Heart left ventricle (tissue), 13 donors: ENCODE measurements at regions not wholly inside any gene's neighbourhood (a gene's known extent, or its start where the extent isn't known, plus 50 kb on each side); places are given as distances from the start of the nearest gene placed in this dataset.

Source experiments
- CTCF ChIP-seq, 12 donors: fragments of 200-600 bp; sonication (generic) in 4 of 12; IDR thresholded peaks; one replicate each; pipeline versions ENCODE4 v1.5.0 to v1.8.0; 2018 to 2022; ENCODE audit warnings: antibody characterized with exemption in 12 of 12, mild to moderate bottlenecking in 5 of 12
- POLR2A ChIP-seq, 2 donors: fragments of 450-650 bp; IDR thresholded peaks; one replicate each; pipeline ENCODE4 v1.6.1; 2017; ENCODE audit warnings: antibody characterized with exemption in 2 of 2, mild to moderate bottlenecking in 2 of 2, moderate library complexity in 2 of 2
- donor health status: ischemic (EF 13 %, LVEDD 7.1; RV severe dilation, severe dysfunction).
- donor health status: DM: no; HTN: yes; CAD: no.
- donor health status: DM: no; HTN: no; CAD: no.
- donor health status: ischemic (EF 25% LVEDD 6.9; RV normal size, moderate dysfunction).
- donor health status: ischemic (EF 25% LVEDD 5.7; RV mildly dilated, moderate dysfunction).
- donor health status: ischemic (EF 35%, LVEDD 5.7; RV mildly dilated, moderate dysfunction).
- donor health status: nonischemic (EF 11% LVEDD 7.7; RV severe dilation, severe dysfunction).
- donor health status: DM: yes; HTN: yes; CAD: no.
- donor health status: PGD.
- donor health status: ischemic (EF 29% LVEDD 5.4; RV normal size, mild dysfunction).
- donor health status: nonischemic (EF 23%, LVEDD 6.1; RV moderate dilation, normal function).

GRCh38 chr1:81296601-81297000, 504.1 kb upstream of the ADGRL2 start:
- TF ChIP-seq CTCF (IDR thresholded peaks at IDR 0.05) (no peak), POLR2A (IDR thresholded peaks at IDR 0.05) (no peak)
